HG03342 (cell line): ENCODE measurements at regions not wholly inside any gene's neighbourhood (a gene's known extent, or its start where the extent isn't known, plus 50 kb on each side); places are given as distances from the start of the nearest gene placed in this dataset.

ENCODE experiments used
- ATAC-seq: cut with Tn5 transposase; IDR thresholded peaks from one replicate; pipeline ENCODE4 v1.9.1; 2021; ENCODE audit warnings: mild to moderate bottlenecking, moderate library complexity; ENCODE audit not compliant: unreplicated experiment

- ATAC-seq = no peak
Observed at GRCh38 chr9:107632661-107633060, 143.1 kb upstream of the KLF4 start.

- no peak for ATAC-seq
Observed at GRCh38 chr9:107632216-107632615, 142.6 kb upstream of the KLF4 start.

- no peak for ATAC-seq
Observed at GRCh38 chr9:107631788-107632187, 142.2 kb upstream of the KLF4 start.

- ATAC-seq = no peak
Observed at GRCh38 chr9:107630156-107630555, 140.6 kb upstream of the KLF4 start.

- no peak for ATAC-seq
Observed at GRCh38 chr9:107628444-107628843, 138.9 kb upstream of the KLF4 start.

- no peak for ATAC-seq
Observed at GRCh38 chr9:107627781-107628180, 138.2 kb upstream of the KLF4 start.

GRCh38 chr9:107626118-107626517 lies 136.5 kb upstream of the KLF4 start:
- no peak for ATAC-seq

GRCh38 chr9:107625383-107625984 lies 135.9 kb upstream of the KLF4 start:
- no peak for ATAC-seq

GRCh38 chr9:107624234-107624948 lies 134.8 kb upstream of the KLF4 start:
- ATAC-seq = no peak

- ATAC-seq = no peak
Observed at GRCh38 chr9:107621436-107621835, 131.9 kb upstream of the KLF4 start.

GRCh38 chr9:107620801-107621200 lies 131.2 kb upstream of the KLF4 start:
- ATAC-seq = no peak

GRCh38 chr9:107620236-107620635 lies 130.7 kb upstream of the KLF4 start:
- no peak for ATAC-seq

GRCh38 chr9:107615321-107615720 lies 125.8 kb upstream of the KLF4 start:
- ATAC-seq = no peak

GRCh38 chr9:107614765-107615164 lies 125.2 kb upstream of the KLF4 start:
- ATAC-seq = no peak

GRCh38 chr9:107613321-107613720 lies 123.8 kb upstream of the KLF4 start:
- no peak for ATAC-seq

GRCh38 chr9:107612136-107612535 lies 122.6 kb upstream of the KLF4 start:
- no peak for ATAC-seq

GRCh38 chr9:107609547-107609946 lies 120.0 kb upstream of the KLF4 start:
- no peak for ATAC-seq

- ATAC-seq = no peak
Observed at GRCh38 chr9:107606149-107606790, 116.7 kb upstream of the KLF4 start.

- ATAC-seq = no peak
Observed at GRCh38 chr9:107605041-107605440, 115.5 kb upstream of the KLF4 start.

- no peak for ATAC-seq
Observed at GRCh38 chr9:107603281-107603680, 113.7 kb upstream of the KLF4 start.

GRCh38 chr9:107600060-107600573 lies 110.5 kb upstream of the KLF4 start:
- ATAC-seq = no peak

GRCh38 chr9:107597743-107598217 lies 108.2 kb upstream of the KLF4 start:
- no peak for ATAC-seq
